Inferior parietal cortex (tissue), 1 donor: ENCODE measurements at regions not wholly inside any gene's neighbourhood (a gene's known extent, or its start where the extent isn't known, plus 50 kb on each side); places are given as distances from the start of the nearest gene placed in this dataset.
A peak's percentile ranks its signal among the peaks of the same experiment; 100 is the strongest.
"Not testable (repeated sequence)": the region's sequence is repeated elsewhere in the genome, so short reads cannot be mapped to it uniquely, and the experiment has no call there.

ENCODE experiments used
- DNase-seq: peaks from one replicate; pipeline ENCODE4 v3.0.0-alpha.2; 2016; ENCODE audit errors: extremely low spot score

DNA sequence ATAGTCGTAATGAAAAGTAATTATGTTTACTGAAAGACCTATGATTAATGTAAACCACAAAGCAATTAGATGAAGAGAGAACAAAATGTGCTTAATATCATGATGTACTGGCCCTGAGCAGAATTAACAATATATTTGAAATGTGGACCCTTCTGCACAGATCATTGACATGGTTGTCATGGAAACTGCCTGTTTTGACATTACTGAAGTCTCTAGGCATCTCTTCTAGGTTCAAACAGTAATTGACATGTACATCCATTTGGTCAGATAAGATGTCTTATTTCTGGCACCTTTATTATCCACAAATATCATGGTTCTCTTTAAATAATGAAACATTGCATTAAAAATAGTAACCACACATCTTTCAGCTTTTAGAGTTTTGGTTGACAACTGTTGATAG lies 251.7 kb upstream of the GNPDA2 start:
- DNase-seq = no peak

DNA sequence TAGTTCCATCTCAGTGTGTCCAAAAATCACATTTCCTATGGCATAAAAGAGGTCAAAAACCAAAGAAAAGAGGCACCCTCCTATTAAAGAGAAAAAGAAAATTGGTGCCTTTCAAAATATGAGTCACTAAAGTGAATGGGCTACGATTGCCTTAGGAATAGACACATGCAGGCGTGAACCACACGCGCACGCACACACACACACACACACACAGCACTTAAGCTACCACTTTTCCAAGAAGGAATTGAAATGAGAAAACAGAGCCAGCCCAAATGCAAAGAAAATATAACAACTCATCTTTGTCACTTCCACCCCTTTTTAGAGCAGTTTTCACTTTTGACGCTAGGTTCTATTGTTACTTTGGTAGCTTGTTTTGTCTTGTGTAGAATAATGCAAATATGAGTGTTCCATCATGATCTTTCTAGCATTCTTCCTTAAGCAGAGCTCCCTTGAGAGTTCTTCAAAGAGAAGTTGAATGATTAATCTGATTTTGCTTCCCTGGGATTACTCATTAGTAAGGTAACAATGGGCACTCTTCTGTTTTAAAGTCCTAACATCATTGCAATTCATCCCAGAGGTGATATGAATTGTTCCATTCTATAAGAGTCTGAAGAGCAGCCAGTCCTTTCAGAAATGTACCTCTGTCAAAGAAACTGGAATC lies 239.2 kb upstream of the GNPDA2 start:
- DNase-seq = no peak

DNA sequence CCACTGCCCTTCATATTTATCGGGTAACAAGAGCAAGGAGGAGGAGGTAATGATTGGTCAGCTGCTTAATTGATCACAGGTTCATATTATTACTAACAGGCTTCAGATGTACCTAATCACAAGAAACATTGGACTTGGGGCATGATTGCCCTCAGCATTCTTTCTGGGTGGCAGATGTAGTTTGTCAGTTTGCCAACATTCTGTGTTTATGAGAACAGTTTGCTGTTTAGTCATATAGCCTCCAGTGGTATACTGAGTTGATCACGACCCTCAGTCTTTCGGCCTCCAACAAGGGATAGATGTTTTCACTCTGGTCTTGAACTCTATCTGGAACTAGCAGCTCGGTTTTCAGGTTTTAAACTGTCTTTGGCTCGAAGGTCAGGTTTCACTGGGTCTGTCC lies 237.7 kb upstream of the GNPDA2 start:
- not testable (repeated sequence) for DNase-seq

DNA sequence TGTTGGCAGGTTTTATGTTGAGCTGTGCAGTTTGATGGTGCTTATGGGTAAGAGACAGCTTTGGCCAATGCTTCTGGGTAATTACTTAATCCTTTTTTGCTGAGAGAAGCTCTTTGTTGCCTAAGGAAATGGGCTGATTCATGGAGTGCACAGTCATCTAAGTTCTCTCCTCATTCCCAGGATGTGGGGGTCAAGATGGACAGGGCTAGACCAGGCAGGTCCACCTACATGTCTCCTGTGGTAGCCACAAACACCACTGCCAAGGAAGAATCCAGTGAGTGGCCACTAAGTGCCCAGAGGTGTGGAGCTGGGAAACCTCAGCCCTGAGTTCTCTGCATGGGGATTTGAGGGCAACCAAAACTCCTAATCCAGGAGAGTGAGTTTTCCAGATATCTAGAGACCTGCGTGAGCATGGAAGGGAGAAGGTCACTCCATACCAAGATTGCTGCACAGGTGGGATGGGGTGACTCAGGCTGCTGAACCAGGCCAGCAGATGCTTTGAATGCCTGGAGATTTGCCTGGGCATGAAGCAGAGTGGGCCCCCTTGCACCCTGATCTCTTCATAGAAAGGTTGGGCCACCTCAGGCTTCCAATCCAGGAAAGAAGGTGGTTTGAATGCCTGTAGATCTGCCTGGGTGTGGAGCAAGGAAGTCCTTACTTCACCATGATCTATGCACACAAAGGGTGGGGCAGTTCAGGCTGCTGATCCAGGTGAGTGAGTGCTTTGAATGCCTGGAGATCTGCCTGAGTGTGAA lies 234.8 kb upstream of the GNPDA2 start:
- no peak for DNase-seq

DNA sequence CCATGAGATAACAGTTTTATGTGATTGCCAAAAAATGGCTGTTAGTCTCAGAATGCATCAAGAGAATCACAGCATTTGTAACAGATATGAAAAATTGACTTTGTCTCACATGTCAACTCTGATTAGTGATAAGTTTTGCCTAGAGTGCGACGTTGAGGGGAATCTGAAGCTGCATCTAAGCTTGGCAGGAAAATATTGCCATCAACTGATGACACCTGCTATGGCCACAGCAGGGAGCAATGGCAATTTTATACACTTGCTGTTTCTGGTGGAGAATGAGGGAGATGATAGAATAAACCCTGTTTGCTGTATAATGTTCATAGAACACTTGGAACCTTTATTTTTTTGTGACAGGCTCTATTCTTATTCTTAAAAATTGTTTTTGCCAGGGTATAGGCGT lies 205.4 kb upstream of the GNPDA2 start:
- no peak for DNase-seq

DNA sequence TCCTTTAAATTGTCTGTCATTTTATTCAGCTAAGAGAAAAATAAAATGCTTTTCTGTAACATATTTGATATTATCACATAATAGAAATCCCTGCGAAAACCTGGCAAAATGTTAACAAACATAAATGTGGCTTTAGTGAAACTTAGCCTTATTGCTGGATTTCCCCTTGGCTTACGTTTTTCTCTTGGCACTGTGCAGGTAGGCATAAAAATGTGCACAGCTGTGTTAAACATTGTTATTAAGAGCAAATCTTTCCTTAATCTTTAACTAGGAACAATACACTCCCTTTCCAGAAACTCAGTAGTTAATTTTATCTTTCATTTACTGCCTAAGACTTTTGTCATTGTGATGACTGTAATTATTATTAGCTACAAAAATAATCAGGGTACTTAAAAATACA lies 202.4 kb upstream of the GNPDA2 start:
- DNase-seq = no peak

DNA sequence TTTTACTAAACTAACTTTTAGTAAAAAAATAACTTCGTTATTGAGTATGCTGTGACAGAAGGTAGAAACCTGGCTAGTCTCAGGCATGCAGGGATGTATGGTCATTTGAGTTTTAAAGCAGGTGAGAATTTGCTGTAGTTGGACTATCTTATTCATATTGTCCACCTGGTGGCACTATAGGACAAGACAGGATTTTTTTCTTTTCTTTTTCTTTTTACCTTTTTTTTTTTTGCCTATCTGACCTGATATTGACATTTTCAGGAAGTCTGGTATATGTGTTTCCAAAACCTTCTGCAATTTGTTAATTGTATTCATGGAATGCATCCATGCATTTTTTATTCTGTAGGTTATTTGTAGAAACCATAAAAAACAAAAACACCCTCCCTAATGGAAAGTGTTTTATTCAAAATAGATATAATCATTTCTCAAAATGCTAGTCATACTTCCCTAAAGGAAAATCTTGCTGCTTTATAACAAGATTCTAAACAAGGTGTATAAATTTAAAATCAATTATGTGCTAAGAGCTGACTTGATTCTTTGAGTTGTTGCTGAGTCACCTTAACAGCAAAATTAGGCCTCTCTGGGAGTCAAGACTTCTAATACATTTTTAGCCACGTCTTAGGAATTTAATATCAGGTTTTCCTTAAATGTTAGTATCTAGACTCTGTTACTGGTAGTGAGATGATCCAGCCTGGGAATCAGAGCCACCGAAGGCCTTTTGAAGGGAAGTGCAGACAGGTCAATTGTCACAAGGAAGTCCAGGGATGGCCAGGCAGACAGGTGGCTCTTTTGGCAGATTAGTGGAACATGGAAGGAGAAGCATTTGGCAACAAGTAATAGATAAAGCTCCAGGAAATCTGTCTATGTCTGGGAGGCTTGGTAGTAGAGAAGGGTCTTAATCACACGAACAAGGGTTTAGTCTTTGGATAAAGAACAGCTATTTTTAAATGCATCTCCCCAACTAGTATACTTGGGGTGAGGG lies 201.3 kb upstream of the GNPDA2 start:
- DNase-seq = peak; percentile 61

DNA sequence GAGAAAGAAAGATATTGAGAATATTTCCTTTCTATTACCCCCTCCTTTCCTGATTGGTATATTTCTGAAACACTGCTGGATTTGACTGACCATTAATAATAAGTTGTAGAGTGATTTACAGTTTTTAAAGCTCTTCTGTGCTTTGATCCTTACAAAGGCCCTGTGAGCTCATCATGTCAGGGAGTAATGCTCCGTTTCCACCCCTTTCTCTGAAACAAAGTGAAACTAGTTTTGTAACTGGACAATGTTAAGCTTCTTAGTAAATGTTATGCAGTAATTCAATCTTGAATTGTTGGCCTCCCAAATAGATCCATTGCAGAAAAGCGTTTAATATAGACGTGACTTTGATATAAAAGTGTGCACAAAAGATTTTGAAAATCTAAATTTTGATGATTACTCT lies 190.1 kb upstream of the GNPDA2 start:
- no peak for DNase-seq

DNA sequence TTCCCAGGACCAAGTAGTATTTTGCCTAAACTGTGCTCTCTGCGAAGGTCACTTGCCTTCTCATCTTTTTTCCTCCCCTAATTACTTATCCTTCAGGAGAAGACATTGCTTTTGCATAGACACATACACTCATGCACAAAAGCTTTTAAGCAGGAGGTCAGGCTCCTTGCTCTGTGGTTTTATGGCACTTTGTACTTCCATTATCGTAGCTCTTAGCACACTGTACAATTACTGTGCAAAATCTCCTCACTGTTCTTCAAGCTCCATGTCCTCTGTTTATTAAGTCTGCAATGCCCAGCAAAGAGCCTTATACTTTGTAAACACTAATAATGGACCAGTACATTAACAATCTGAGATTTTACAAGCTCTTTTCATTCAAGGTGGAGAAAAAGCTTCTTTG lies 188.4 kb upstream of the GNPDA2 start:
- no peak for DNase-seq

DNA sequence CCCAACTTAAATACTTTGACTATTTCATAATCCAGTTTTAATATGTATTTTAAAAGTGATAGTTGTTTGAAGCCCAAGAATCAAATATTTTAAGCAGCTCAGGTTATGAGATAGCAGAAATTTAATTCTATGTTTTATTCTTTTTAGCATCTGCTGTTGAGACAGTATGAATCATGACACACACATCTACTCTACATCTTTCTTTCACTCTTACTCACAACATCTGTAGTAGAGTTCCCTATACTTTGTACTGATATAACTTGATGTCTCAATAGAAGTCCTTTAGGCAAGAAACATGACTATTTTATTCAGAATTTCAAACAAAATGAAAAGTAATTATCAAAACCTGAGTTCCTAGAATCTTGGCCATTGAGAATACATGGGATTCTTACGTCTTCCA lies 187.9 kb upstream of the GNPDA2 start:
- DNase-seq = no peak

DNA sequence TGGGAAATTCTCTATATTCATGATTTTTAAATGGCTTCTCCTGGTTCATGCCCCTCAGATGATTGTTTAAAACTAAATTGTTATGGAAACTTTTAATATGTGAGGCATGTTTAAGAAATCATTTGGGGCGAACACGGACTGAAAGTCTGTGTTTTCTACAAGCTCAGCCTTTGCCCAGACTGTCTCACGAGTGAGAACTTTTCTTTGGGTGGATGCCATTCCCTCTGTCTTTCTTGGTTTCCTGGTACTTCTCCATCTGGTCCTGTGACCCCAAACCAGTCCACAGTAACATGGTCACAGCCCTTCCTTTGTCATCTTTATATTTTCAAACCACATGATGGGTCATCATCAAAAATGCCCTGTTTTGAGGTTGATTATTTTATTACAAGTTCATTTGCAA lies 186.6 kb upstream of the GNPDA2 start:
- no peak for DNase-seq

DNA sequence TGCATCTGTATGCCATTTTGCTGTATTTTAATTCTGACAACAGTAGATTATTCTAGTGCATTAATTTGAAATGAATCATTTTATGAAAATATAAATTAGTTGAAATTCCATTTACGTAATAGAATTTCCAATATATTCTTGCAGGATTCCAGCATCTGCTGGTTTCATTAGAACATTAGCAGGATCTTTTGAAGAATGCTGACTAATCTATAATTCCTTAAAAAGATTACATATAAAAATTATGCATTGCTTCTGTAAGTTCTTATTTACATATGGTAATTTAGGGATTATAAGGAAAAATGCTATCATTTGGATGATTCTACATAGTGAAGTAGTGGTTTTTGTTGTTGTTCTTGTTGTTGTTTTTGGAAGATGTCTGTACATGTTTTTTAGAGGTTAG lies 182.2 kb upstream of the GNPDA2 start:
- no peak for DNase-seq

DNA sequence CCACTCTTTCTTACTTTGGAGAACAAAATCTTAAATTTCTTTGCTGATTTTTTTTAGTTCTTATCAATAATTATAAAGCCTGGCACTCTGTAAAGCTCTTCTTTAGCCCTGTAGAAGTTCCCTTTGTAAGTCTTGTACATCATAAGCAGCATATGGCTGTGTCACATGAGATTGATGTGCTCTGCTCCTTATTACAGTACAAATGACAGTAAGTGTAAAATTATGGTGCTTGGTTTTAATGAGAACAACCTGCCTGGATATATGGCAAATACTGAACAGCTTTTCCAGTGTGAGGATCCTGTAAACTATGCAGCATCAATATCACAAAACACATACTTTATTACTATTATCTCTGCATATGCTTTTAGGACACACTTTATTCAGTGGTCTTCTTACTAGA lies 145.9 kb upstream of the GNPDA2 start:
- no peak for DNase-seq

DNA sequence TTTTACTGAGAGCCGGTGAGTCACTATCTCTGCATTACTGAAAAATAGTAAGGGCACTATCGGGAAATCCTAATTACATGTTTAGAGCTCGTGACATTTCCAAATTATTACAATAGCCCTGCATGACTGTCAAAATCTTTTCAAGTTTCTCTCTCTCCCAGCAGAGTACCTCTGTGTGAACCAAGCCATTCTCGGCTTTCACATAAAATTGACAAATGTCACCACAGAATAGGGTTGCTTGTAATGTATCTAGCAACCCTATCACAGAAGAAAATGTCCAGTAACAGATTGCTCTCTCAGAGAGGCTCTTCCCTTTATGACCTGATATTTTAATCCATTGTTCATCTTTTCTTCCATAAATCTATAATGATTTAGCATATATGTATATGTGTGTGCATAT lies 144.8 kb upstream of the GNPDA2 start:
- no peak for DNase-seq

DNA sequence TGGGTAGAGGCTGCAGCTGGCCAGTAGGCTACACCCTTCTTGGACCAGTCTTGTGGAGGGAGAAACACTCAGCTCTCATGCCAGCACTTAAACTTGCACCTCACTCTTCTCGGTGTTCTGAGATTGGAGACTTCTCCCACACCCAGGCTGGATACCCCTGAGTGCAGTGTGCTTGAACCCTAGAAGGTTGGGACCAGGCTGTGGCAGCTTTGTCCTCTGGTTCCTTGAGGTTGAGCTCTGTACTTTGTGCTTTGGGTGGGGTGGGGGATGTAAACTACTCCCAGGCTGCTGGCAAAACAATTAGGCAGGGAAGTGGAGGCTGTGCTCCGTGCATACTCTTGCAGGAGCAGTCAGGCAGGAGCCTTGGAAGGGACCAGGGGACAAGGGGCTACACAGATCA lies 143.6 kb upstream of the GNPDA2 start:
- DNase-seq = no peak

DNA sequence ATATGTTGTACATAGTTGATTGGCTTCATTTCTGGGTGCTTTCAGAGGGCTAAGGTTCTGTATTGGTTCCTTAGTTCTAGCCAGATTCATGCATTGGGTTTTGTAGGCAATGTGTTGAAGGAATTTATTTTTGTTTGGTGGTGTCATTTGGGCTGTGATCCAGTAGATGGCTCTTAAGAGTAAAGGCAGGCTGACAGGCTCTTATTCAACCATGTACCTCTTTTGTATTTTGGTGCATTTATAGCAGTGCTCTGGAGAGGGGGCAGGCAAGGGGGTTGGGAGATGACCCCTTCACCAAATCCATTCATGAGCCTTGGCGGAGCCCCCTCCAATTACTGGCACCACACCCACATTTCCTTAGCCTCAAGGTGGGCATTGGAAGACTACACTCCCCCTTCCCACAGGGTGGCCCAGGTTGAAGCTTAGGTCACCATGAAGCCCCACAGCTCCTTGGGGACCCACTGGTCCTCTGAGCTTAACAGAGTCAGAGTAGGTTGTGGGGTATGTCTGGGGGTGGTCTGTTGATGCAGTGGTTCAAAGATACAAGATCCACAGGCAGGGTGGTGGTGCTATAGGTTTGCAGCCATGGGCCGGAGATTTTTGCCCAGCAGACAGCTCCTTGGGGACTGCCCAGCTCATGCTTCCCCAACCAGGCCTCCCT lies 143.0 kb upstream of the GNPDA2 start:
- DNase-seq = no peak

DNA sequence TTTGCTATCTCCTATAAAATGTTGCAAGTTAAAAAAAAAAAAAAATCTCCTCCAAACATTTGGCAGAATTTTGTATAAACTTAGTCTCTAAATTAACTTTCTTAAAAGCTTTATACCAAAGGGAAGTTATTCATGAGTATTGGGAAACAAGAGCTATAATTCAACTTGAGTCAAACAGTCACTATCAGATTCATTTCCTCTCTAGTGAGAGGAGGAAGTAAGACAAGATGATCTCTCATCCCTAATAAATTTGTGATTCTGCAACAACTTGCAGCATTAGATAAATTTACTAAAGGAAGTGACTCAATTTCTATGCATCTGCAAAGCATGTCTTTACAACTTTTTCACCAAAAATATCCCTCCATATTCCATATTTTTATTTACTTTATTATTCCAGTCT lies 135.4 kb upstream of the GNPDA2 start:
- no peak for DNase-seq

DNA sequence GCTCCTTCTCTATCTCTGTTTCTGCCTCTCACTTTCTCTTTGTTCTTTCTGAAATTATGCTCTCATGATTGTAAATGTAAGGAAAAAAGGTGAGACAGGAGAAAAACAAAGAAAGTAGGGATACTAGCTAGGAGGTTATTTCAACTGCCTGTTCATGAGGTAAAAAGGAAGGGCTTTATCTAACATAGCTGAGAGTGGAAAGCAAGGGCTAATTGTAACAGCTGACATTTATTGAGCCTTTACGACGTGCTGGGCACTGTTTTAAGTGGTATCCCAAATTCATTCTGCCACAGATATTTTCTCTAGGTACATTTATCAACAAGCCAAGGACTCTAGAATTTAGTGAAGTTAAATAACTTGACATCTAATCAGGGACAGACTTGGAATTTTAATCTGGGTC lies 133.1 kb upstream of the GNPDA2 start:
- no peak for DNase-seq

DNA sequence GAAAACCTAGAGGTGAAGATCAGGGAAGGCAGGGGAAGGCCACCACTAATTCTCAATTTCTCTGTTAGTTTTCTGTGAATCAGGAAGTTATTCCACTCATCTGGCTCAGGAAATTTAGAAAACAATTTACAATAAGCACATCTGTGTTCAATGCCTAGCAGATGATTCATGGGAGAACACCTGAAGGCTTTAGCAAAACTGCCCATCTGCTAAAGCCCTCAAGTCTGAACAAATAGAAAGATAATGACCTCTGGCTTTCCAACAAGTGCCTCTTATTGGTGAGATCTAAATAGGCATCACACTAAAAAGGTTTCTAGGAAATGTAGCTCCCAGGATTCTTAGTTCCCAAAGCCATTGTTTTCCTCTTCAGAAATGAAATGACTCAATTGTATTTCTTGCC lies 122.1 kb upstream of the GNPDA2 start:
- DNase-seq = no peak

DNA sequence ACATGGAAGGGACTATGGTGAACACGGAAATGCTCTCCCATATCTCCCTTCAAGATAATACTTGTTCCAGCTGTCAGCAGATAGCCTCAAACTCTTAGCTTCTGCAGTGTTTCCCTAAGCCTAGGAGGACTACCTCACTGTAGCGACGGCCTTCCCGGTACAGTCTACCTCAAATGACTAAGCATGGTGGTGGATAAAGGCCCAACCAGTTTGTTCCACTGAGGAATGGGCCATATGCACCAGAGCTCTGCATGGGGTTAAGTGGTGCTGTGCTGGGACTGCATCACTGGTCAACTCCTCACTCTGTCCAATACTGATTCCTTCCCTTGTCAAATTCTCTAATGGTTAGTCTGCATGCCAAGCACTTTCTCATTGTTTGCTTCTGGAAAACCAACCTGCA lies 119.6 kb upstream of the GNPDA2 start:
- no peak for DNase-seq

DNA sequence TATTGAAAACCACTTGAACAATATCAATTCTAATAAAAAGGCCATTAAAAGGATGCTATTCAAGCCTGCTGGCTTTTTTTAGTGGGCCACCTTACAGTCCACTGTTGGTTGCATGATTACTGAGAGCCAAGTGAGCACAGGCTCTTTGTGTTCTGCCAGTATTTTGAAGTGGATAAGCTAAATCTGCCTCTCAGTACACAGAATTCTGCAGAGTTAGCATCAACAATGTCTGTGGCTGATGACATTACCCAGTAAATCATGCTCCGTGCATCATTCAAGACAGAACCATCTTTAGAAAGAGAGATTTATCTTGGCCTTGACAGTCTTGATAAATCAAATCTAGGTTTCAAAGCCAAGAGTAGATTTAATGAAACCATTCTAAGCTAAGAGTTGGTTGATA lies 119.0 kb upstream of the GNPDA2 start:
- no peak for DNase-seq

DNA sequence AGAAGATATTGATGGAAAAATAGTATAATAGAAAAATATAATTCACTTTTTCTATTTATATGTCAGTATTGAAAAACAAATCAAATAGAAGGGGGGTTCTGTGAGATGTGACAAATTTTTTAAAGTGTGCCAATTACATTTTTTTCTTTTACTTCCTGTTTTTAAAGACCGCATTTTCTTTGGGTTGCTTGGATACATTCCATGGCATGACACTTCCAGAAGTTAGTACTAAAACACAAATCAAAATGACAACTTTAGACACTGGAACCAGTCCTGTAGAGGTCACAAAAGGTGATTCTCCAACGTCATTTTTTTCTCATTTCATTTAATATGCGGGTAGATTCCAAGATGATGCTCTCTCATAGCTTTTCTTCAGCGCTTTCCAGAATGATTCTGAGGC lies 116.2 kb upstream of the GNPDA2 start:
- DNase-seq = no peak
